ENCODE measurements at regions not wholly inside any gene's neighbourhood (a gene's known extent, or its start where the extent isn't known, plus 50 kb on each side); places are given as distances from the start of the nearest gene placed in this dataset.

- H3K27ac ChIP-seq = no peak overlapping the region
- TF ChIP-seq, protein P1, sequence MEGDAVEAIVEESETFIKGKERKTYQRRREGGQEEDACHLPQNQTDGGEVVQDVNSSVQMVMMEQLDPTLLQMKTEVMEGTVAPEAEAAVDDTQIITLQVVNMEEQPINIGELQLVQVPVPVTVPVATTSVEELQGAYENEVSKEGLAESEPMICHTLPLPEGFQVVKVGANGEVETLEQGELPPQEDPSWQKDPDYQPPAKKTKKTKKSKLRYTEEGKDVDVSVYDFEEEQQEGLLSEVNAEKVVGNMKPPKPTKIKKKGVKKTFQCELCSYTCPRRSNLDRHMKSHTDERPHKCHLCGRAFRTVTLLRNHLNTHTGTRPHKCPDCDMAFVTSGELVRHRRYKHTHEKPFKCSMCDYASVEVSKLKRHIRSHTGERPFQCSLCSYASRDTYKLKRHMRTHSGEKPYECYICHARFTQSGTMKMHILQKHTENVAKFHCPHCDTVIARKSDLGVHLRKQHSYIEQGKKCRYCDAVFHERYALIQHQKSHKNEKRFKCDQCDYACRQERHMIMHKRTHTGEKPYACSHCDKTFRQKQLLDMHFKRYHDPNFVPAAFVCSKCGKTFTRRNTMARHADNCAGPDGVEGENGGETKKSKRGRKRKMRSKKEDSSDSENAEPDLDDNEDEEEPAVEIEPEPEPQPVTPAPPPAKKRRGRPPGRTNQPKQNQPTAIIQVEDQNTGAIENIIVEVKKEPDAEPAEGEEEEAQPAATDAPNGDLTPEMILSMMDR (IDR thresholded peaks at IDR 0.05) = no peak
- TF ChIP-seq ZFX (IDR thresholded peaks at IDR 0.05; ENCODE audit: borderline replicate concordance) = no peak
Measured at GRCh38 chr20:58139849-58140786, 88.3 kb downstream of the ANKRD60 start.

- TF ChIP-seq, protein P1 (IDR thresholded peaks at IDR 0.05) = no peak
- no peak for TF ChIP-seq ZFX (IDR thresholded peaks at IDR 0.05; ENCODE audit: borderline replicate concordance)
- H3K27ac ChIP-seq = no peak overlapping the region
Measured at GRCh38 chr20:58138395-58138794, 90.1 kb downstream of the ANKRD60 start.

- TF ChIP-seq ZFX (IDR thresholded peaks at IDR 0.05; ENCODE audit: borderline replicate concordance) = no peak
- TF ChIP-seq, protein P1 (IDR thresholded peaks at IDR 0.05) = no peak
- H3K27ac ChIP-seq = no peak overlapping the region
Measured at GRCh38 chr20:58137651-58138265, 90.7 kb downstream of the ANKRD60 start.

DNA sequence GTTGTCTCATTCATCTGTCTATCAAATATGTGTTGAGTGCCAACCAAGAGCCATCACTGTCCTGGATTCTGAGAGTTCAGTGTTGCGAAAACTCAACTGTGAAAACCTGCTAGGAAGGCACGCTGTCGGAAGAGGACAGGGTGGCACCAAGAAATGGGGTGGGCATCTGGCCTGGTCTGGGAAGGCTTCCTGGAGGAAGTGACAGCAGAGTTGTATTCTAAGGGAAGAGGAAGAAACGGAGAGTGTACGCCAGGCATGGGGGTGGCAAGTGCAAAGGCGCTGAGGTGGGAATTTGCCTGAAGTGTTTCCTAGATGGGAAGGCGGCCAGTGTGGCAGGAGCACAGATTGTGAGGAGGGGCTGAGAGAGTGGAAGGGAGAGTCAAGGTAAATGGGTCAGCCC lies 91.2 kb downstream of the ANKRD60 start:
- TF ChIP-seq ZFX (IDR thresholded peaks at IDR 0.05; ENCODE audit: borderline replicate concordance) = no peak
- TF ChIP-seq, protein P1 (IDR thresholded peaks at IDR 0.05) = no peak
- H3K27ac ChIP-seq = no peak overlapping the region

DNA sequence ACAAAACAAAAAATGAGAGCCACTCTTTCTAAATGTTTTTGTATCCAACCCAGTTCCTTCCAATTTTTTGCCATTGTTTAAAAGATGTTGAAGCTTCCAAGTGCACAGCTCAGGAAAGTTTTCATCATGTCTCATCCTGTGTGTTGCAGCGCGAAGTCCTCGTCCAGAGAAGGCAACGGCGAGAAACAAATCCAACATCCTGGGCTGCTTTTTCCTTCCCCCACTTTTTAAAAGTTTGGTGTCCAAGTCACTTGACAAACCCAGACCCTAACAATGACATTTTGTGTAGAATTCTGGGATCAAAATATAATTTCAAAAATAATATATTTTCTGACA lies 92.3 kb downstream of the ANKRD60 start:
- TF ChIP-seq, protein P1 (IDR thresholded peaks at IDR 0.05) = no peak
- TF ChIP-seq ZFX (IDR thresholded peaks at IDR 0.05; ENCODE audit: borderline replicate concordance) = no peak
- no peak overlapping the region for H3K27ac ChIP-seq

DNA sequence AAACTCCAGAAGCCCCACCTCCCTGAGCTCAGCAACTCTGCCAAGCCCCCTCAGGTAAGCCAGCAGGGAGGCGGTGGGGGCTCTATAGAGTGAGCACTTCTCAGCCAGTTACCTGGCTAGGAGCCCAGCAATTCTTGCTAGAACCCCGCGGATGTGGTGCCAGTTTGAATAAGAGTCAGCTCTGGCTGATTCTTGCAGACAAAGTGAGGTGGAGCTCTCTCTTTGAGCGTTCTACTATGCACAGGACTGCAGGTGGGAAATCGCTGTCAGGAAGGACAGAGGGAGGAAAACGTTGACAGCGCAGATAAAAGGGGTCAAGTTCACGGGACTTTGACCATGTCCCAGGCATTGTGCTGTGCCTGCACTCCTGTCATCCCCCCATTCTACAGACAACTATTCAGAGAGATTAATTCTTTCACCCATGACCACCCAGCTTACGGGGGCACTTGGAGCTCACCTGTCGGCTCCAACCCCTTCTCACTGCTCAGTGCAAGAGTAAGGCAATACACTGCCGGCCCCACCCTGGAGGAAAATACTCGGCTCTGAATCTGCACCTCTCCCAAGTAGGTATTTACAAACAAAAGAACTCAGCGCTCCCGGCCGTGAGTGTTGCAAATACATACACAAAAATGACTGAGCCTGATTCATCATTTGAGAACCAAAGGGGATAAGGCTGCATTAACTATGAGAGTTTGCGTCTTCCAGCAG lies 92.9 kb downstream of the ANKRD60 start:
- TF ChIP-seq ZFX (IDR thresholded peaks at IDR 0.05; ENCODE audit: borderline replicate concordance) = no peak
- TF ChIP-seq, protein P1 (IDR thresholded peaks at IDR 0.05) = no peak
- H3K27ac ChIP-seq = no peak overlapping the region

Data from 22Rv1 (cell line).